Activated B cell treated with CpG ODN at 0.5 μM for 24 hours (primary cell): ENCODE measurements at regions not wholly inside any gene's neighbourhood (a gene's known extent, or its start where the extent isn't known, plus 50 kb on each side); places are given as distances from the start of the nearest gene placed in this dataset.

Source experiments
- ATAC-seq: fragments of 200-7000 bp; cut with Tn5 transposase; one replicate; pipeline ENCODE4 v1.10.0; 2021; ENCODE audit warnings: low read depth, mild to moderate bottlenecking, moderate library complexity
- CTCF ChIA-PET: fragments of 350-600 bp; sonication (Branson Sonifier 250); formaldehyde crosslinking; loops from one replicate; lab custom pipeline; 2021; ENCODE audit warnings: antibody characterized with exemption; lab: Charles Lee
- POLR2A ChIA-PET: fragments of 350-600 bp; sonication (Branson Sonifier 250); formaldehyde crosslinking; loops from one replicate; lab custom pipeline; 2021; ENCODE audit warnings: antibody characterized with exemption; lab: Charles Lee
- DNase-seq: peaks from one replicate; pipeline ENCODE4 v3.0.0; 2022
- H3K27ac Mint-ChIP-seq: one replicate; pipeline ENCODE4 v1.8.0; 2020; ENCODE audit warnings: mixed read lengths
- H3K27me3 Mint-ChIP-seq: one replicate; pipeline ENCODE4 v1.8.0; 2021; ENCODE audit warnings: mixed read lengths
- H3K36me3 Mint-ChIP-seq: one replicate; pipeline ENCODE4 v1.8.0; 2021; ENCODE audit warnings: low read depth, mixed read lengths
- H3K4me1 Mint-ChIP-seq: one replicate; pipeline ENCODE4 v1.8.0; 2021; ENCODE audit warnings: mixed read lengths
- H3K4me3 Mint-ChIP-seq: one replicate; pipeline ENCODE4 v1.8.0; 2020; ENCODE audit warnings: mild to moderate bottlenecking, mixed read lengths
- H3K9me3 Mint-ChIP-seq: one replicate; pipeline ENCODE4 v1.8.0; 2020; ENCODE audit warnings: mixed read lengths
- CTCF ChIP-seq: fragments of 200-600 bp; IDR thresholded peaks from one replicate; pipeline ENCODE4 v1.8.0; 2022; ENCODE audit warnings: antibody characterized with exemption, mild to moderate bottlenecking
- intact Hi-C: fragments of 100-400 bp; cut with micrococcal nuclease; formaldehyde crosslinking; loops from one replicate; pipeline ENCODE4 v1.15.1; 2024

DNA sequence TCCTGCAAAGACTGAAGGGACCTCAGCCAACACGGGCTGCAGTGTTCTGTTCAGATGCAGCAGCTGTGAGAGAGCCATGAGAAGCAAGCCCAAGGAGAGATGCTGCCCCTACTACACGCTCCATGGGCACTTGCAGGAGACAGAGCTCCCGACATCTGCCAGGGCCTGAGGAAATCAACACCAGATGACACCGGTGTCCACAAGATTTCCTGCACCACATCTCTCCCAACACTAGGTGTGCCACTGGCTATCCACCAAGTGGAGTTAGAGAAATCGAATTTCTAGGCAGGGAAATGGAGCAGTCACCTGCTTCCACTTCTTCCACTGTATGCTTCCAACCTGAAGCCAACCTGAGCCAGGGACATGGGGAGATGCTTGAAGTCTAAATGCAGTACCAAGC lies 445.3 kb downstream of the RWDD3 start:
- POLR2A ChIA-PET = no interaction called here
- CTCF ChIA-PET = no interaction called here
- ATAC-seq (no peak), DNase-seq (no peak)
- no peaks in the 10 kb centered on the region for H3K9me3 Mint-ChIP-seq
- TF ChIP-seq CTCF = no peak
- no peak overlapping the region for H3K27ac Mint-ChIP-seq
- intact Hi-C loops = no loop called here
- H3K27me3 Mint-ChIP-seq = no peaks in the 10 kb centered on the region
- H3K4me3 Mint-ChIP-seq = no peak overlapping the region
- H3K36me3 Mint-ChIP-seq = no peaks in the 10 kb centered on the region
- no peaks in the 10 kb centered on the region for H3K4me1 Mint-ChIP-seq

GRCh38 chr1:95685081-95685480 lies 451.1 kb downstream of the RWDD3 start:
- Mint-ChIP-seq H3K4me3 (no peak overlapping the region), H3K4me1 (no peaks in the 10 kb centered on the region), H3K27ac (no peak overlapping the region), H3K27me3 (no peaks in the 10 kb centered on the region), H3K36me3 (no peaks in the 10 kb centered on the region), H3K9me3 (no peaks in the 10 kb centered on the region)
- TF ChIP-seq CTCF = no peak
- intact Hi-C loops = no loop called here
- ChIA-PET POLR2A (no interaction called here), CTCF (no interaction called here)
- DNase-seq (no peak), ATAC-seq (no peak)

GRCh38 chr1:95686217-95686616 lies 452.2 kb downstream of the RWDD3 start:
- ATAC-seq (no peak), DNase-seq (no peak)
- no peak for TF ChIP-seq CTCF
- H3K9me3 Mint-ChIP-seq = no peaks in the 10 kb centered on the region
- ChIA-PET POLR2A (no interaction called here), CTCF (no interaction called here)
- H3K27ac Mint-ChIP-seq = no peak overlapping the region
- H3K27me3 Mint-ChIP-seq = no peaks in the 10 kb centered on the region
- intact Hi-C loops = no loop called here
- no peaks in the 10 kb centered on the region for H3K4me1 Mint-ChIP-seq
- no peaks in the 10 kb centered on the region for H3K36me3 Mint-ChIP-seq
- H3K4me3 Mint-ChIP-seq = no peak overlapping the region

GRCh38 chr1:95699149-95699953 lies 465.3 kb downstream of the RWDD3 start:
- intact Hi-C loops = no loop called here
- ATAC-seq = no peak
- Mint-ChIP-seq H3K36me3 (no peaks in the 10 kb centered on the region), H3K4me3 (no peak overlapping the region), H3K9me3 (peaks cover 26% of the 10 kb centered on the region), H3K27ac (no peak overlapping the region), H3K4me1 (no peaks in the 10 kb centered on the region), H3K27me3 (no peaks in the 10 kb centered on the region)
- no peak for TF ChIP-seq CTCF
- ChIA-PET POLR2A (no interaction called here), CTCF (no interaction called here)
- DNase-seq = no peak

- intact Hi-C loops = no loop called here
- no peaks in the 10 kb centered on the region for H3K4me1 Mint-ChIP-seq
- ChIA-PET POLR2A (no interaction called here), CTCF (no interaction called here)
- H3K27me3 Mint-ChIP-seq = no peaks in the 10 kb centered on the region
- peaks cover 24% of the 10 kb centered on the region for H3K9me3 Mint-ChIP-seq
- H3K4me3 Mint-ChIP-seq = no peak overlapping the region
- no peak overlapping the region for H3K27ac Mint-ChIP-seq
- ATAC-seq (no peak), DNase-seq (no peak)
- TF ChIP-seq CTCF = no peak
- no peaks in the 10 kb centered on the region for H3K36me3 Mint-ChIP-seq
Observed at GRCh38 chr1:95701450-95702173, 467.6 kb downstream of the RWDD3 start.
